Retinal pigment epithelial cell (primary cell): ENCODE measurements at regions not wholly inside any gene's neighbourhood (a gene's known extent, or its start where the extent isn't known, plus 50 kb on each side); places are given as distances from the start of the nearest gene placed in this dataset.

Source experiments
- DNase-seq: peaks from one replicate; pipeline ENCODE4 v3.0.0-alpha.2; 2010; ENCODE audit warnings: low read depth
- H3K4me3 ChIP-seq: 2 replicates; pipeline ENCODE4 v1.5.1; 2011; ENCODE audit warnings: mild to moderate bottlenecking, low read length, control low read depth, moderate library complexity
- TF ChIP-seq, protein P1 (sequence below): conservative IDR thresholded peaks from 2 replicates; pipeline ENCODE4 v1.5.1; 2011; ENCODE audit warnings: low read depth, low read length, control low read depth, inconsistent platforms

DNA sequence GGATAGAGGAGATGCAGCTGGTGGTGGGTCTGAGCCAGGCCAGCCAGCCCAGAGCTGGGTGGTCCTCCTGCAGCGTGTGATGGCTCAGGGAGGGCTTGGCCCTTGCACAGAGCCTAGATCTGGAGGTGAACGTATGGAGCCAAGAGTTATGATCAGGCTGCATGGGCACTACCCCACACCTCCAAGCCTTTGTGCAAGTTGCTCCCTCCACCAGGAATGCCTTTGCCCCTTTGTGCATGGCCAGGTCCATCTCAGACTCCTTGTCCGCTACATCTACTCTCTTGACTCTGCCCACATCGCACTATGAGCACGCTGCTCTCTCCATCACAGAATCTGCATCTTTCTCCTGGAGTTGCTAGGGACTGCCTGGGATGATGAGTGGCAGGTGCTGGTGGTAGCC is 895.7 kb downstream of the TBC1D22A start:
- TF ChIP-seq, protein P1, sequence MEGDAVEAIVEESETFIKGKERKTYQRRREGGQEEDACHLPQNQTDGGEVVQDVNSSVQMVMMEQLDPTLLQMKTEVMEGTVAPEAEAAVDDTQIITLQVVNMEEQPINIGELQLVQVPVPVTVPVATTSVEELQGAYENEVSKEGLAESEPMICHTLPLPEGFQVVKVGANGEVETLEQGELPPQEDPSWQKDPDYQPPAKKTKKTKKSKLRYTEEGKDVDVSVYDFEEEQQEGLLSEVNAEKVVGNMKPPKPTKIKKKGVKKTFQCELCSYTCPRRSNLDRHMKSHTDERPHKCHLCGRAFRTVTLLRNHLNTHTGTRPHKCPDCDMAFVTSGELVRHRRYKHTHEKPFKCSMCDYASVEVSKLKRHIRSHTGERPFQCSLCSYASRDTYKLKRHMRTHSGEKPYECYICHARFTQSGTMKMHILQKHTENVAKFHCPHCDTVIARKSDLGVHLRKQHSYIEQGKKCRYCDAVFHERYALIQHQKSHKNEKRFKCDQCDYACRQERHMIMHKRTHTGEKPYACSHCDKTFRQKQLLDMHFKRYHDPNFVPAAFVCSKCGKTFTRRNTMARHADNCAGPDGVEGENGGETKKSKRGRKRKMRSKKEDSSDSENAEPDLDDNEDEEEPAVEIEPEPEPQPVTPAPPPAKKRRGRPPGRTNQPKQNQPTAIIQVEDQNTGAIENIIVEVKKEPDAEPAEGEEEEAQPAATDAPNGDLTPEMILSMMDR, result no peak
- no peak overlapping the region for H3K4me3 ChIP-seq
- DNase-seq, result no peak

DNA sequence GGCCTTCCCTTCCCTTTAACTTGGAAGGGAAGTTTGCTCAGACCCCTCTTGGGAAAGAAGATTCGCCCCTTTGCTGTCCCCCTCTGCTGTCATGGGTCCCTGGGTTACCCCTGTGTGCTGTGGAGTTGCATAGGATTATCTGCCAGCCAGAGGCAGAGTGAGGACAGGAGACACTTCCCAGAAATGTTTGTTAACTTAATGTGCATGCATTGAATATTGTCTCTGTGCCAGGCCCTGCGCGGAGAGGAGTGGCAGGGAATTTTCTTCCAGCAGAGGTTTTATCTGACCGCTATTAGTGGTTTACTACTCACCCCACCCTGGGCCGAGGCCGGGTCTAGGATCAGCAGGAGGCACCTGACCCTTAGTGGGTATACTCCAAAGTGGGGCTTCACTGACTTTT is 894.8 kb downstream of the TBC1D22A start:
- no peak overlapping the region for H3K4me3 ChIP-seq
- no peak for DNase-seq
- TF ChIP-seq, protein P1, result no peak

DNA sequence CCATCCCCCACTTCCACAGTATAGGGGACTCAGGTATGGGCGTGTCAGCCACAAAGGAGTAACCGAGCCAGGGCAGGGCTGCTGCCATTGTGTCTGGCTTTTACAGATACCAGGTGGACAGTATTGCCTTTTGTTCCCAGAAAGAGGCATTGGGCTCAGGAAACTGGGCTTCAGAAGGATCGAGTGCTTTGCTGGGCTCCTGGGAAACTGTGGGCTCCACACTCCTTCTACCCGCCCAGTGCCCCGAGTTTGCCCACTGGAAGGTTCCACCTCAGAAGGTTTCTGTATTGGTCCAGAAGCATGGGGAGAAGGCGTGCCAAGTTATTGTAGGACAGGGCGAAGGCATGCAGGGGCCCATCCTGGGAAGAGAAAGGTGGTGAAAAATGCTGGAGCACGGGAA is 894.4 kb downstream of the TBC1D22A start:
- TF ChIP-seq, protein P1, result no peak

DNA sequence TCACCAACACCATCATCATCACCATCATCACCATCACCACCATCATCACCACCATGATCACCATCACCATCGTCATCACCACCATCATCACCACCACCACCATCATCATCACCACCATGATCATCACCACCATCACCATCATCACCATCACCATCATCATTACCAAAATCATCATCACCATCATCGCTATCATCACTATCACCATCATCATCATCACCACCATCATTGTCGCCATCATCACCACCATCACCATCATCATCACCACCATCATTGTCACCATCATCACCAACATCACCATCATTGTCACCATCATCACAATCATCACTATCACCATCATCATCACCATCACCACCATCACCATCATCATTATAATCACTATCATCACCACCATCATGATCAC is 893.5 kb downstream of the TBC1D22A start:
- TF ChIP-seq, protein P1, result no peak
- H3K4me3 ChIP-seq, result no peak overlapping the region
- DNase-seq, result no peak

More for the DNA sequence above, 894.4 kb downstream of the TBC1D22A start:
- no peak overlapping the region for H3K4me3 ChIP-seq
- DNase-seq, result no peak

DNA sequence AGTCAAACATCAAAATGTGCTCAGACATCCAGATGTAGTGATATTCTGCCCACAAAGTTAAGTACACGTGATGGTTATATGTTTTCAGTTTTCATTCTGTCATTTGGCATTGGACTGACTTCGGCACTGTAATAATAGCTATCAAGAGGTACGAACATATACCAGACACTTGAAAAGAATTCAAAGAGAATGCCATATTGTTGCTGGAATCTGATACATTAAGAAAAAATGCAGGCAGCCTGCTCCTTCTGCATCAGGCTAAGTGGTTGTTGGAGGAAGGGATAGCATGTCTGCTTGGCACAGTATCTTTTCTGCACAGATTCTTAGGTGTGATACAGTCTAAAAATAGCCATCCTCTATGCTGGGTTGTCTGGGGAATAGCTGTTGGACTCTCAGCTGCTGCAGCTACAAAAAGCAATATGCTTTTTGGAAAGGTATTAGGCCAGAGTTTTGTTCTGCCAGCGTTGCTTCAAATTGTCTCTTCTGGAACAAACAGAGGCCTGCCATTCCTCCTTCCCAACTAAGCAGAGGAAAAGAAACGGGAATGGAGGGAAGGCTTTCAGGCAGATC is 892.6 kb downstream of the TBC1D22A start:
- no peak for DNase-seq
- TF ChIP-seq, protein P1, result no peak

DNA sequence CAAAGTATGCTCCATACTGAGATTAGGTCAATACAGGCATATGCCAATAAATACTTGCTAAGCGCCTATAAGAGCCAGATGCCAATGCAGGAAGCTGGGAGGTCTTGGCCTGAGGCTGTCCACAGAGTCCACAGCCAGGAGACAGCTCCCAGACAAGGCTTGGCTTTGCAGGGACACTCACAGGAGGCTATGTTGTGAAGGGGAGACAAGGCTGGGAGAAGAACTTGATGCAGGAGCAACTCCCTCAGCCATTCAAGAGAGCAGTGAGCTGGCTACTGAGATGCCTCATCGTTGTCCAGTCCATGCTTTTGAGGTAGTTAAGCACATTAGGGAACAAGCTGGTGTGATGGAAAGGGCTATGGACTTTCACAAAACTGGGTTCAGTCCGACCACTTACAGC is 891.5 kb downstream of the TBC1D22A start:
- H3K4me3 ChIP-seq, result no peak overlapping the region
- DNase-seq, result no peak
- TF ChIP-seq, protein P1, result no peak

More for the DNA sequence above, 892.6 kb downstream of the TBC1D22A start:
- no peak overlapping the region for H3K4me3 ChIP-seq

DNA sequence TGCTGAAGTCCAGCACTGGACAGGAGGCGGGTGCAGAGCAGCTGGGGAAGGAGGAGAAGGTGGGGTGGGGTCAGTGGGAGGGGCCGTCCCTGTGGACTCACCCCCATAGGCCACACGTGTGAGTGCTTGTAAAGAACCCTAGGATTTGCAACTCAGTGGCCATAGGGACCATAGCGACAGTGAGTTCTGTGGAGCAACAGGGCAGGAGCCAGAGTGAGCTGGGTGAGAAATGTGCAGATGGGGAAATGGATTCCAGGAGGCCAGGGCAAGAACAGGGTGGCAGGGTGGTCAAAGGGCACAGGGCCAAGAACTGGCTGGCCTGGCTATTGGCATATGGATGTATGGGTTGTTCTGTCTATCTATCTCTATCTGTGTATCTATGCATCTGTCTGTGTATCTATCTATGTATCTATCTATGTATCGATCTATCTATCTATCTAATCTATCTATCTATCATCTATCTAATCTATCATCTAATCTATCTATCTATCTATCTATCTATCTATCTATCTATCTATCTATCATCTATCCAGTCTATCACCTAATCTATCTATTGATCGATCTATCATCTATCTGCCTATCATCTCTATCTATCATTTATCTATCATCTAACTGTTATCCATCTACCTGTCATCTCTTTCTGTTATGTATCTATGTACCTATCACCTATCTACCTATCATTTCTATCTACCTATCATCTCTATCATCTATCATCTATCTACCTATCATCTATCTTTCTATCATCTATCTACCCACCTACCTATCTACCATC is 889.0 kb downstream of the TBC1D22A start:
- DNase-seq, result no peak
- TF ChIP-seq, protein P1, result no peak
- no peak overlapping the region for H3K4me3 ChIP-seq
